Tibial nerve (tissue), 3 donors: ENCODE measurements at regions not wholly inside any gene's neighbourhood (a gene's known extent, or its start where the extent isn't known, plus 50 kb on each side); places are given as distances from the start of the nearest gene placed in this dataset.

ENCODE experiments used
- POLR2A ChIP-seq, 2 donors: fragments of 450-650 bp; IDR thresholded peaks; one replicate each; pipeline ENCODE4 v1.6.1; 2017; ENCODE audit warnings: antibody characterized with exemption in 2 of 2, mild to moderate bottlenecking in 2 of 2, moderate library complexity in 2 of 2
- TF ChIP-seq, protein P1 (sequence below), 5 experiments: fragments of 200-600 bp in 3 of 5; fragments of 450-650 bp in 2 of 5; sonication (generic) in 3 of 5; IDR thresholded peaks; one replicate each; pipeline ENCODE4 v1.5.1; 2016 to 2019; ENCODE audit warnings: antibody characterized with exemption in 5 of 5, mild to moderate bottlenecking in 3 of 5, moderate library complexity in 2 of 5

DNA sequence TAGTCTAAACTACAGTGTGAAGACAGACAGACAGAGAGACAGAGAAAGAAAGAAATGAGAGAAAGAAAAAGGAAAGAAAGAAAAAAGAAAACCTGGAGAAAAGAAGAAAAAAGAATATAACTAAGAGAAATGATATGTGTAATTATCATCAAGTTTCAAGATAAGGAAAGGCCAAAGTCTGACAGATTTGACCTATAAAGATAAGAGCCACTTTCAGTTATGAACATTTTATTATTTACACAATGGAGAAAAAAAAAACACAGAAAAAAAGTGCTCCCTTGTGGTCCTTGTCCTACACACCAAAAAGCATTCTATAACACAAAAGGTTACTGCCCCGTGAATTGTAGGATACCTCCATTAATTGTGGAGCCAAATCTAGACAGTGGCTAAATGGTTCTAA lies 937.2 kb upstream of the DDX18 start:
- TF ChIP-seq, protein P1, sequence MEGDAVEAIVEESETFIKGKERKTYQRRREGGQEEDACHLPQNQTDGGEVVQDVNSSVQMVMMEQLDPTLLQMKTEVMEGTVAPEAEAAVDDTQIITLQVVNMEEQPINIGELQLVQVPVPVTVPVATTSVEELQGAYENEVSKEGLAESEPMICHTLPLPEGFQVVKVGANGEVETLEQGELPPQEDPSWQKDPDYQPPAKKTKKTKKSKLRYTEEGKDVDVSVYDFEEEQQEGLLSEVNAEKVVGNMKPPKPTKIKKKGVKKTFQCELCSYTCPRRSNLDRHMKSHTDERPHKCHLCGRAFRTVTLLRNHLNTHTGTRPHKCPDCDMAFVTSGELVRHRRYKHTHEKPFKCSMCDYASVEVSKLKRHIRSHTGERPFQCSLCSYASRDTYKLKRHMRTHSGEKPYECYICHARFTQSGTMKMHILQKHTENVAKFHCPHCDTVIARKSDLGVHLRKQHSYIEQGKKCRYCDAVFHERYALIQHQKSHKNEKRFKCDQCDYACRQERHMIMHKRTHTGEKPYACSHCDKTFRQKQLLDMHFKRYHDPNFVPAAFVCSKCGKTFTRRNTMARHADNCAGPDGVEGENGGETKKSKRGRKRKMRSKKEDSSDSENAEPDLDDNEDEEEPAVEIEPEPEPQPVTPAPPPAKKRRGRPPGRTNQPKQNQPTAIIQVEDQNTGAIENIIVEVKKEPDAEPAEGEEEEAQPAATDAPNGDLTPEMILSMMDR (IDR thresholded peaks at IDR 0.05), result no peak
- TF ChIP-seq POLR2A (IDR thresholded peaks at IDR 0.05), result no peak
